Chondrocyte (in vitro differentiated cells): ENCODE measurements at regions not wholly inside any gene's neighbourhood (a gene's known extent, or its start where the extent isn't known, plus 50 kb on each side); places are given as distances from the start of the nearest gene placed in this dataset.

Experiments
- DNase-seq: peaks from one replicate; pipeline ENCODE4 v3.0.0; 2021; ENCODE audit warnings: mixed read lengths, low spot score
- H3K27ac Mint-ChIP-seq: one replicate; pipeline ENCODE4 v1.8.0; 2021; ENCODE audit warnings: mild to moderate bottlenecking, moderate library complexity, mixed read lengths; ENCODE audit not compliant: unreplicated experiment
- H3K27me3 Mint-ChIP-seq: 2 replicates; pipeline ENCODE4 v1.8.0; 2021; ENCODE audit warnings: low read depth, mixed read lengths
- H3K36me3 Mint-ChIP-seq: 2 replicates; pipeline ENCODE4 v1.8.0; 2021; ENCODE audit warnings: low read depth, mixed read lengths
- H3K4me1 Mint-ChIP-seq: 2 replicates; pipeline ENCODE4 v1.8.0; 2021; ENCODE audit warnings: low read depth, mild to moderate bottlenecking, mixed read lengths
- H3K4me3 Mint-ChIP-seq: one replicate; pipeline ENCODE4 v1.8.0; 2021; ENCODE audit warnings: mild to moderate bottlenecking, moderate library complexity, mixed read lengths; ENCODE audit not compliant: unreplicated experiment
- H3K9me3 Mint-ChIP-seq: 2 replicates; pipeline ENCODE4 v1.8.0; 2021; ENCODE audit warnings: low read depth, mixed read lengths
- CTCF ChIP-seq: fragments of 200-600 bp; sonication (generic); IDR thresholded peaks from 2 replicates; pipeline ENCODE4 v1.5.0; 2021; ENCODE audit warnings: antibody characterized with exemption, mild to moderate bottlenecking, moderate library complexity

GRCh38 chr5:24320643-24321042 is 324.1 kb downstream of the CDH10 start:
- no peak for TF ChIP-seq CTCF
- DNase-seq: no peak
- peaks cover 6% of the 10 kb centered on the region for H3K9me3 Mint-ChIP-seq
- no peaks in the 10 kb centered on the region for H3K36me3 Mint-ChIP-seq
- no peak overlapping the region for H3K27ac Mint-ChIP-seq
- no peak overlapping the region for H3K4me3 Mint-ChIP-seq
- no peaks in the 10 kb centered on the region for H3K4me1 Mint-ChIP-seq
- H3K27me3 Mint-ChIP-seq: peaks cover 2% of the 10 kb centered on the region

GRCh38 chr5:24325306-24325832 is 319.4 kb downstream of the CDH10 start:
- DNase-seq: no peak
- H3K4me3 Mint-ChIP-seq: no peak overlapping the region
- no peak overlapping the region for H3K27ac Mint-ChIP-seq
- no peak for TF ChIP-seq CTCF
- H3K27me3 Mint-ChIP-seq: peaks cover 5% of the 10 kb centered on the region
- no peaks in the 10 kb centered on the region for H3K4me1 Mint-ChIP-seq
- H3K9me3 Mint-ChIP-seq: no peaks in the 10 kb centered on the region
- no peaks in the 10 kb centered on the region for H3K36me3 Mint-ChIP-seq

GRCh38 chr5:24331531-24331930 is 313.2 kb downstream of the CDH10 start:
- H3K27ac Mint-ChIP-seq: no peak overlapping the region
- no peak for DNase-seq
- no peak overlapping the region for H3K4me3 Mint-ChIP-seq
- H3K27me3 Mint-ChIP-seq: peaks cover 3% of the 10 kb centered on the region
- no peaks in the 10 kb centered on the region for H3K4me1 Mint-ChIP-seq
- no peaks in the 10 kb centered on the region for H3K9me3 Mint-ChIP-seq
- no peak for TF ChIP-seq CTCF
- H3K36me3 Mint-ChIP-seq: no peaks in the 10 kb centered on the region

GRCh38 chr5:24347158-24347557 is 297.6 kb downstream of the CDH10 start:
- Mint-ChIP-seq H3K27me3 (no peaks in the 10 kb centered on the region), H3K4me3 (no peak overlapping the region)
- DNase-seq: no peak

GRCh38 chr5:24351285-24351684 is 293.5 kb downstream of the CDH10 start:
- Mint-ChIP-seq H3K27ac (no peak overlapping the region), H3K36me3 (no peaks in the 10 kb centered on the region), H3K4me3 (no peak overlapping the region), H3K4me1 (no peaks in the 10 kb centered on the region), H3K27me3 (peaks cover 2% of the 10 kb centered on the region), H3K9me3 (no peaks in the 10 kb centered on the region)
- no peak for TF ChIP-seq CTCF
- DNase-seq: no peak

More at GRCh38 chr5:24347158-24347557, 297.6 kb downstream of the CDH10 start:
- H3K36me3 Mint-ChIP-seq: no peaks in the 10 kb centered on the region
- no peaks in the 10 kb centered on the region for H3K9me3 Mint-ChIP-seq
- no peak overlapping the region for H3K27ac Mint-ChIP-seq
- H3K4me1 Mint-ChIP-seq: no peaks in the 10 kb centered on the region
- TF ChIP-seq CTCF: no peak
